Nephron (organoid): ENCODE measurements at regions not wholly inside any gene's neighbourhood (a gene's known extent, or its start where the extent isn't known, plus 50 kb on each side); places are given as distances from the start of the nearest gene placed in this dataset.
A peak's percentile ranks its signal among the peaks of the same experiment; 100 is the strongest.

Experiments
- H3K27ac Mint-ChIP-seq, 3 experiments: 2 replicates each; pipeline ENCODE4 v1.8.0; 2020; ENCODE audit warnings: mixed read lengths in 3 of 3, mild to moderate bottlenecking in 2 of 3, moderate library complexity in 1 of 3
- H3K27me3 Mint-ChIP-seq: 2 replicates; pipeline ENCODE4 v1.8.0; 2021; ENCODE audit warnings: low read depth, mild to moderate bottlenecking, moderate library complexity, mixed read lengths
- H3K36me3 Mint-ChIP-seq: 2 replicates; pipeline ENCODE4 v1.8.0; 2020; ENCODE audit warnings: low read depth, mixed read lengths
- H3K4me1 Mint-ChIP-seq: 2 replicates; pipeline ENCODE4 v1.8.0; 2020; ENCODE audit warnings: mixed read lengths
- H3K4me3 Mint-ChIP-seq, 3 experiments: 2 replicates each; pipeline ENCODE4 v1.8.0; 2020; ENCODE audit warnings: mild to moderate bottlenecking in 3 of 3, mixed read lengths in 3 of 3, moderate library complexity in 2 of 3
- H3K9me3 Mint-ChIP-seq: 2 replicates; pipeline ENCODE4 v1.8.0; 2020; ENCODE audit warnings: mixed read lengths
- TF ChIP-seq, protein P1 (sequence below), 3 experiments: fragments of 200-600 bp; sonication (generic); IDR thresholded peaks; one replicate each; pipeline ENCODE4 v1.5.0; 2021; ENCODE audit warnings: antibody characterized with exemption in 3 of 3; ENCODE audit not compliant: unreplicated experiment in 3 of 3

DNA sequence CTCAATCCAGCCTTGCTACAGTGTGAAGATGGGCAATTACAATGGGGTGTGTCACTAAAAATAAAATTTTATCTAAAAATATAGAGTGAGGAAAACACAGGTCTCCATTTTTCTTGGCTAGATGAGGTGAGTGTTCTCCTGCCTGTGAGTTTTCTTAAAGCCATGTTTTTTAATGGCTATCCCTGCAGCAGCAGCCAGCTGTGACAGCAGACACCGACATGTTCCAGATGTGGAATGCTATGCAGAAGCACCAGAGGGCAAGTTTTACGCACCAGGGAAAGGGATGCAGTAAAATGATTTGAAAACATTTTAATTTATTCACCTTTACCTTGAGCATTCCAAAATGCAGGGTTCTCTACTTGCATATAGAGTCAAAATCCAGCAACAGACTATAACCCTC lies 577.0 kb upstream of the STXBP6 start:
- Mint-ChIP-seq H3K4me1 (peaks cover 3% of the 10 kb centered on the region), H3K27me3 (peaks cover 4% of the 10 kb centered on the region), H3K4me3 (no peak overlapping the region), H3K9me3 (no peaks in the 10 kb centered on the region), H3K36me3 (no peaks in the 10 kb centered on the region), H3K27ac (no peak overlapping the region)
- TF ChIP-seq, protein P1, sequence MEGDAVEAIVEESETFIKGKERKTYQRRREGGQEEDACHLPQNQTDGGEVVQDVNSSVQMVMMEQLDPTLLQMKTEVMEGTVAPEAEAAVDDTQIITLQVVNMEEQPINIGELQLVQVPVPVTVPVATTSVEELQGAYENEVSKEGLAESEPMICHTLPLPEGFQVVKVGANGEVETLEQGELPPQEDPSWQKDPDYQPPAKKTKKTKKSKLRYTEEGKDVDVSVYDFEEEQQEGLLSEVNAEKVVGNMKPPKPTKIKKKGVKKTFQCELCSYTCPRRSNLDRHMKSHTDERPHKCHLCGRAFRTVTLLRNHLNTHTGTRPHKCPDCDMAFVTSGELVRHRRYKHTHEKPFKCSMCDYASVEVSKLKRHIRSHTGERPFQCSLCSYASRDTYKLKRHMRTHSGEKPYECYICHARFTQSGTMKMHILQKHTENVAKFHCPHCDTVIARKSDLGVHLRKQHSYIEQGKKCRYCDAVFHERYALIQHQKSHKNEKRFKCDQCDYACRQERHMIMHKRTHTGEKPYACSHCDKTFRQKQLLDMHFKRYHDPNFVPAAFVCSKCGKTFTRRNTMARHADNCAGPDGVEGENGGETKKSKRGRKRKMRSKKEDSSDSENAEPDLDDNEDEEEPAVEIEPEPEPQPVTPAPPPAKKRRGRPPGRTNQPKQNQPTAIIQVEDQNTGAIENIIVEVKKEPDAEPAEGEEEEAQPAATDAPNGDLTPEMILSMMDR (IDR thresholded peaks at IDR 0.05; ENCODE audit: unreplicated experiment in 3 of 3), result no peak

DNA sequence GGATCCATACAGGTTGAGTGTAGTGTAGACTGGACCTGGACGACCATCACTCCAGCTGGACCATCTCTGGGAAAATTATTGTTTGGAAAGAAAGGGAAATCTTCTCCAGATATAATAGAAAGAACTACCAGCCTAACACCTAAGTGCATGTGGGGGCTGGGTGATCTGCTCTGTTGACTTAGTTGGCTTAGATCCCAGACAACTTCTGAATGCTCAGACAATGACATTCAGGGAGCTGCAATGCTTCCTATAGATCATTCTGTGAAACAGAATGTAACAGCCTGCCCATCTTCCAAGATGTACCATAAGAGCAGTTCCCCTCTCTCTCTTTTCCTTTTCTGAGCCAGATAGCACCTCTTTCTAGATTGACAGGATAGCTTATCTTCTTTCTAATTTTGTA lies 572.8 kb upstream of the STXBP6 start:
- TF ChIP-seq, protein P1 (IDR thresholded peaks at IDR 0.05; ENCODE audit: unreplicated experiment in 3 of 3), result no peak
- peaks cover 6% of the 10 kb centered on the region for H3K9me3 Mint-ChIP-seq
- H3K27ac Mint-ChIP-seq, result peak overlapping the region in 2 of 3 experiments; percentile 61 to 65
- peaks cover 4% of the 10 kb centered on the region for H3K27me3 Mint-ChIP-seq
- peaks cover 3% of the 10 kb centered on the region for H3K4me1 Mint-ChIP-seq
- no peak overlapping the region for H3K4me3 Mint-ChIP-seq
- H3K36me3 Mint-ChIP-seq, result no peaks in the 10 kb centered on the region

DNA sequence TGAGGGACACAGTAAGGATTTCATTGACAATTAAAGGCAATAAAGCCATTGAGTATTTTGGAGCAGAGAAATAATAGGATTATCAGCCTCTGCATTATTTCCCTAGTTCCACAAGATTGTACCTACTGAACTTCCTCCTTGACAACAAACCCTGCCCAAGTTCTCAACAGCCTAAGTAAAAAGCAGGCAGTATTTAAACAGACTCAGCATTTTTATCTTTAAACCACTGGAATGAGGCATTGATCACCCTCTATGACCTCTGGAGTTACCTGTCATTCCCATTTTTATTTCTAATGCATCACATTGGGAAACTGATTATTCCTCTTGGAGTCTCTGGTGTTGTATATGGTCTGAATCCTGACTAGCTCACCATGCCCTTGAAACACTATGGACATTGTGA lies 570.6 kb upstream of the STXBP6 start:
- Mint-ChIP-seq H3K27ac (no peak overlapping the region), H3K36me3 (no peaks in the 10 kb centered on the region), H3K4me1 (no peaks in the 10 kb centered on the region), H3K27me3 (peaks cover 4% of the 10 kb centered on the region), H3K4me3 (no peak overlapping the region), H3K9me3 (peaks cover 16% of the 10 kb centered on the region)
- TF ChIP-seq, protein P1 (IDR thresholded peaks at IDR 0.05; ENCODE audit: unreplicated experiment in 3 of 3), result no peak

DNA sequence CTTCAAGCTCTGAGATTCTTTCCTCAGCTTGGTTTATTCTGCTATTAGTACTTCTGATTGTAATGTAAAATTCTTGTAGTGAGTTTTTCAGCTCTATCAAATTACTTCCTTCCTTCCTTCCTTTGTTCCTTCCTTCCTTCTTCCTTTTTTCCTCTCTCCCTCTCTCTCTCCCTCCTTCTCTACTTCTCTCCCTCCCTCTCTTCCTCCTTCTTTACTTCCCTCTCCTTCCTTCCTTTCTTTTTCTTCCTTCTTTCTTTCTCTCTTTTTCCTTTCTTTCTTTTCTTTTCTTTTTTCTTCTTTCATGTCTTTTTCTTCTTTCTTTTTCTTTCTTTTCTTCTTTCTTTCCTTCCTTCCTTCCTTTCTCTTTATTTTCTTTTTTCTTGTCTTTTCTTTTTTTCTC lies 565.2 kb upstream of the STXBP6 start:
- TF ChIP-seq, protein P1 (IDR thresholded peaks at IDR 0.05; ENCODE audit: unreplicated experiment in 3 of 3), result no peak
- H3K4me1 Mint-ChIP-seq, result no peaks in the 10 kb centered on the region
- no peak overlapping the region for H3K4me3 Mint-ChIP-seq
- H3K9me3 Mint-ChIP-seq, result peaks cover 23% of the 10 kb centered on the region
- H3K27ac Mint-ChIP-seq, result no peak overlapping the region
- H3K27me3 Mint-ChIP-seq, result no peaks in the 10 kb centered on the region
- H3K36me3 Mint-ChIP-seq, result no peaks in the 10 kb centered on the region

DNA sequence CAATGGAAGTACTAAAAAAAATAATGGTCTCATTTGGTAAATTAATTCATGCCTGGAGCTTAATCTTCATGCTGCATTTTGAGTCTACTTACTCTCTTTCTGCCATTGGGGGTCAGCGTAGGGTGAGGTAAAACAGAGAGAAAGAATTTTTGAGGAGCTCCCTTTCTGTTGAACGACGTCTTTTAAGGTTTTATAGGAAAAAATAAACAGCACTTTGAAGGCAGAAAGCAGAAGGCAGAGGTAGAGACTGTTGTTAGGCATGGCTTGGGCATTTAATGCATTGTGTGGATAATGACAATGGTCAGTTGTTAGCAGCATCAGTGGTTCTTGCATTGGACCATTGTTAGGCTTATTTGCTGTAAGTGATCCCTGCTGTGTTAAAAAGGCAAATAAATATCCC lies 557.2 kb upstream of the STXBP6 start:
- H3K9me3 Mint-ChIP-seq, result peaks cover 4% of the 10 kb centered on the region
- H3K4me1 Mint-ChIP-seq, result peaks cover 4% of the 10 kb centered on the region
- no peaks in the 10 kb centered on the region for H3K36me3 Mint-ChIP-seq
- H3K27me3 Mint-ChIP-seq, result no peaks in the 10 kb centered on the region
- TF ChIP-seq, protein P1 (IDR thresholded peaks at IDR 0.05; ENCODE audit: unreplicated experiment in 3 of 3), result peak in 2 of 3 experiments; percentile 20 to 29
- no peak overlapping the region for H3K4me3 Mint-ChIP-seq
- H3K27ac Mint-ChIP-seq, result peak overlapping the region in 2 of 3 experiments; percentile 20 to 53

DNA sequence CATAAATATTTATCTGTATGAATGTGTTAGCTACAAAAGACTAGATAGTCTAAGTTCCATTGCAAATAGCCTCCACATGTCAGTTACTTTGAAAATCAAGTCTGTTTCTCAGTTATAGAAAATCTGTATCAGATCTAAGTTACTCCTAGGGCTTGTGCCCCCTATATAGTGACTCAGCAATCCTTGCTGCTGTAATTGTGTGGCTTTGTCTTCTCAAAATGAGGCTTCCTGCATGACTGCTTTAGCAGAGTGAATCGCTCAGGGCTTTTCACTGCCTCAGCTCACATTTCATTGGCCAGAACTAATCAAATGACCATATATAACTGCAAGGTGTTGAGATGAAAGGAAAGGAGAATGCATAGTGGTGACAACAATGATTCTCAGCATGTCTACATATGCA lies 552.2 kb upstream of the STXBP6 start:
- no peak overlapping the region for H3K4me3 Mint-ChIP-seq
- no peaks in the 10 kb centered on the region for H3K36me3 Mint-ChIP-seq
- no peak overlapping the region for H3K27ac Mint-ChIP-seq
- H3K4me1 Mint-ChIP-seq, result peaks cover 1% of the 10 kb centered on the region
- TF ChIP-seq, protein P1 (IDR thresholded peaks at IDR 0.05; ENCODE audit: unreplicated experiment in 3 of 3), result no peak
- no peaks in the 10 kb centered on the region for H3K27me3 Mint-ChIP-seq
- peaks cover 14% of the 10 kb centered on the region for H3K9me3 Mint-ChIP-seq
